ENCODE measurements at regions not wholly inside any gene's neighbourhood (a gene's known extent, or its start where the extent isn't known, plus 50 kb on each side); places are given as distances from the start of the nearest gene placed in this dataset.

GRCh38 chr4:3709061-3709845, 56.9 kb upstream of the ADRA2C start:
- TF ChIP-seq POLR2A (IDR thresholded peaks at IDR 0.05; ENCODE audit: low read length): no peak
- no peak for TF ChIP-seq GATA1 (IDR thresholded peaks at IDR 0.05; ENCODE audit: low read depth, low read length)

Data from erythroblast (primary cell).